Left kidney (tissue), 1 donor: ENCODE measurements at regions not wholly inside any gene's neighbourhood (a gene's known extent, or its start where the extent isn't known, plus 50 kb on each side); places are given as distances from the start of the nearest gene placed in this dataset.
"Not testable (repeated sequence)": the region's sequence is repeated elsewhere in the genome, so short reads cannot be mapped to it uniquely, and the experiment has no call there.

ENCODE experiments used
- DNase-seq: peaks from one replicate; pipeline ENCODE4 v3.0.0-alpha.2; 2013

DNA sequence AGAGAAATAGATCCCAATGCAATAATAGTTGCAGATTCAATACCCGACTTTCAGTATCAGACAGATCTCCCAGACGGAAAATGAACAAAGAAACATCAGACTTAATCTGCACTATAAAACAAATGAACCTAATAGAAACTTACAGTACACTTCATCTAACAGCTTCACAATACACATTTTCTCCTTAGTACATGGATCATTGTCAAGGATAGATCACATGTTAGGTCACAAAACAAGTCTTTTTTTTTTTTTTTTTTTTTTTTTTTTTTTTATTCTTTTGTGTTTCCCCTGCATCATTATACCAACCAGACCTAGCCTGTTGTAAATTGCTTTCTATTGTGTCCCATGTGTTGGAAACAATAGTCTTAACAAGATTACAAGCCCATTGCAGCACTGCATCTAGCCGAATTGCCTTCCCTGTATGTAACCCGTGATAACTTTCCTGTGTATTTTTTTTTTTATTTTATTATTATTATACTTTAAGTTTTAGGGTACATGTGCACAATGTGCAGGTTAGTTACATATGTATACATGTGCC is 134.0 kb upstream of the MAD2L1 start:
- not testable (repeated sequence) for DNase-seq

DNA sequence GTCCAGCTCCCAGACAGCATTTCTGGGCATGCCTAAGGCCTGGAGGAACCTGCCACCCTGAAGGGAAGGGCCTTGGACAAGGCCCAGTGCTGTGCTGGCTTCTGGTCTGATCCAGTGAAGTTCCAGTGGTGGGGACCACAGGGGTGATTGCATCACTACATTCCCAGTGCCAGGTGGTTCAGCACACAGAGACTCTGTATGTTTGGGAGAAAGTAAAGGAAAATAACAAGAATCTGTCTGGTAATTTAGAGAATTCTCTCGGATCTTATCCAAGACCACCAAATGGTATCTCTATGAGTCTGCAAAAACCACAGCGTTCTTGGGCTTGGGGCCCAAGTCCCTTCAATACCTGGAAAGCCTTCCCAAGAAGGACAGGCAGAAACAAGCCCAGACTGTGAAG is 131.8 kb upstream of the MAD2L1 start:
- DNase-seq: no peak

DNA sequence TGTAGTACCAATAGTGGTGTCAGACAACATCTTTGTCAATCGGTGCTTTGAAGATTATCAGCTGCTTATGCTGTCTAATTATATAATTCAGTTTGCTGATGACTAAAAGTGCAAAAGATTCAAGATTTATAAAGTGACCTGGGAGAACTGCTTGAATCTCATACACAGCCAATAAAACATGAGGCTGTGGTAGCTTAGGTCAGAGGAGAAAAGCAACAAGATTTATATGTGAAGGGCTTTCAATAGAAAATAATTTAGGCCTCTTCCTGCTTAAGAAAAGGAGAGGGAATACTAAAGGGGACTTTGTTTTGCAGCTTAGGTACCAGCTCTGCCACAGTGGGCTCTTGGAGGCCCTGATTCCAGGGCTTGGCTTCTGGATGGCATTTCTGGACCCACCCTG is 111.0 kb upstream of the MAD2L1 start:
- DNase-seq: no peak

DNA sequence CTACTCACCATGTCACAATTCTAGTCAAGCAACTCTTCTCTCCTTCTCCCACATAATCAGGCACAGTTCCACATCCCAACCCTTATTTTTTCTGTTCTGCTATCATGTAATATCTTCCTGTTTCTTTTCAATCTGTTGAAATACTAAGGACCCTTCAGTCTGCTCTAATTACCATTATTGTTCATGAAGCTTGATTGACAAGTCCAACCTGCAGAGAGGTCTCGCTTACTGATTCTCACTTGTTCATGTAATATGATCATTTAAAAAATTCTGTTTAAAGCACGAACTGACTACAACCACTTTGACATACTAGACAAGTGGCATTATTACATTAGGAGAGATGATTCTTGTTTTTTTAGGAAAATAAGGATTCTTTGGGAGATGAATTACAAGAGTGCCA is 108.6 kb upstream of the MAD2L1 start:
- DNase-seq: no peak

DNA sequence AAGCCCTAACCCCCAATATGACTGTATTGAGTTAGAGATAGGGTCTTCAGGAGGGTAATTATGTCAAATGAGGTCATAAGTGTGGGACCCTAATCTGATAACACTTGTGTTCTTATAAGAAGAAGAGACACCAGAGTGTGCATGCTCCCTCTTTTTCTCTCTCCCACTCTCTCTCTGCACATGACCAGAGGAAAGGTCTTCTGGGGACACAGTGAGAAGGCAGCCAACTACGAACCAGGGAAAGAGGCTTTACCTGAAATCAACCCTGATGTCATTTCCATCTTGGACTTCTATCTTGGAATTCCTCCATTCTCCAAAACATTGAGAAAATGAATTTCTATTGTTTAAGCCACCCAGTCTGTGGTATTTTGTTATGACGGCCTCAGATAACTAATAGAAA is 97.2 kb upstream of the MAD2L1 start:
- no peak for DNase-seq

DNA sequence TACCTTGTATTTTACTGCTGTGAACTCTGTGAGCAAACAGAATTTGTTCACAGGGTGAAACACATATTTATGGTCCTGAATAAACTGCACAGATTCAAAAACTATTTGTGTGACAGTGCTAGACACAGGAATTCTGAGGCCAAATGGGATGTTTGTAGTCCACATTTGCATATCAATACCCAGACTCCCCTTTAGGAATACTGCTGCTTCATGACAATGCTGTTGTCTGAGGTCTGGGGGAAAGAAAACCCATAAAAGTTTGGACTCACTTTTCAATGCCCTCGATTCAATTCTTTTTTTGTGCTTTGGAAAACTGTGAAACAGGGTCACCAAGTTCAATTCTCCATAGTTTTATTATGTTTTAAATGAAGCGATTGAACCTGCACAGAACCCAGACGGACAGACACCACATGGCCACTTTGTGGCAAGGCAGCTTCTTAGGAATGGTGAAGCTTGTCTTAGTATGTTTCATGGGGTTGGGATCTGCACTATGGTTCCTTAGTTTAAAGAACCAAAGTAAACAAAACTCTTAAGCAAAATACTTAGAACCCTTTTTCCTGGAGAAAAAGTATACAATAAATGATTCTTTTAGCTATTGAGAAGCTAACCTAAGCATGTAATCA is 92.3 kb upstream of the MAD2L1 start:
- DNase-seq: no peak

DNA sequence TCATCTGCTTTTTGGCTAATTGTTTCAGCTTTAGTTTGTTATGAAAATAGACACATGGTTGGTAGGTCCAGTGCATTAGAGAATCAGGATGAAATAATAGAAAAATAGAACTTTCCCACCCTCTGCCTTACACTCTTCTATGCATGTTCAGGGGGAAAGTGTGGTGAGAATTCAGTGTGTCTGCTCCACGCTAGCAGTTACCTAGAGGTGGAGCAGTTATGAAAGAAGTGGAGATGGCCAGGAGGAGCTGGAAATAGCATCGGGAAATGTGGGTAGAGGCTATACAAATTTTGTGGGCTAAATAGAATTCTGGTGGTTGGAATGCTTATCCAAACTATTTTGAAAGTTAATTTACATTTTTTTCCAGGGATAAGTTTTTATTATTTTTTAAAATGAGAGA is 91.4 kb upstream of the MAD2L1 start:
- DNase-seq: peak; percentile 1

DNA sequence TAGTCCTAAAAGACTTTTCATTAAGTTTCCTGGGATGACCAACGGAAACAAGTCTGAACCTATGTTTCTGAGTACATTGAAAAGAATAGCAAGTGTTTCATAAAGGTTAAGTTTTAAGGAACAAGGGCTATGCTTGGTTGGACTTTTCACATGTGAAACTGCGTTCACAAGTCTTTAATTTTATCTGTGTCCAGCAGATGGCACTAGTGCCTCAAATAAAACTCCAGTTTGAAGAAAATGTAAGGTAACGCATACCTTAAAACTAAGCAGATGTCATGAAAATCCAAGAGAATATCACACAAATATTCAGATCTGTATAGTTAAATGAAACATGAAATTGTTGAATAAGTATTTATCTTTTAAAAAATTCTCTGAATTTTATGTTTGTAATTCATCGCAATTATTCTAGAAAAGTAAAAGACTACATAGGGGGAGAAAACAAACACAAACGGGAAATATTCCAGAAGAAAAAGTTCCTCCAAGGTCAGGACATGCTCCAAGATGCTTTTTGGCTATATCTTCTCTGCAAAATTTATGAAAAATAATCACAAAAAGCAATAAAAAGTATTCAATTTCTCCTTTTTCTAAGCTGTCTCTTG is 89.6 kb upstream of the MAD2L1 start:
- peak; percentile 76 for DNase-seq

DNA sequence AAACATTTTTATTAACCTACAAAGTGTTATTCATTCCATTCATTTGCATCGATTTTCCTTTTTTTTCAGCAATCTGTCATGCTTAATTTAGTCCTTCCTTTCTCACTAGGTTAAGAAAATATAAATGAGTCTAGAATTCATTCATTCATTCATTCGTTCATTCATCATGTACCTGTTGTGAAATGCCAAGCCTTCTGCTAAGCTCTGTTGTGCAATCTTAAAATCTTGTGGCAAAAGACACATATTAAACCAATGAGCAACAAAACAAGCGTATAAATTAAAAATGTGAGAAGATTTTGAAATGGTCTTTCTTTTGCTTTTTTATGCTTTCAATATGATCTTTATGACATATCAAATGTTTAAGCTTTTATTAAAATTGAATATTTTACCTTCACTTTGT is 88.6 kb upstream of the MAD2L1 start:
- no peak for DNase-seq

DNA sequence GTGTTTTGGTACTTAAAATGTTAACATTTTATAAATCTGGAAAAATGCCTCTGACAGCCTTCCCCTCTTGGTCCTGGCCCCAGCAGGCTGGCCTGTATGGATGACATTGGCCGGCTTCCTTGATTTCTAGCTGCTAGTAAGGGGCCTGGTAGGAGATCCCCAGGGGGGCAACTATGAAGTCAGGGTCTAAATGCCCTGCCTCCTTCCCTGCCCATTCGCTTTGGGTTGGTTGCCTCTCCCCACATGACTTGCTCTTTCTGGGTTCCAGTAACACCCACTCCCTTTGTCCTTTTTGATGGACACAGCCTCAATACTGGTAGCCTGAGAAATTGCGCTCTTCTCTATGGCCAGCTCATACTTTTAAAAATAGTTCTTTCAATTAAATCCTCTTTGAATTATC is 78.0 kb upstream of the MAD2L1 start:
- no peak for DNase-seq

DNA sequence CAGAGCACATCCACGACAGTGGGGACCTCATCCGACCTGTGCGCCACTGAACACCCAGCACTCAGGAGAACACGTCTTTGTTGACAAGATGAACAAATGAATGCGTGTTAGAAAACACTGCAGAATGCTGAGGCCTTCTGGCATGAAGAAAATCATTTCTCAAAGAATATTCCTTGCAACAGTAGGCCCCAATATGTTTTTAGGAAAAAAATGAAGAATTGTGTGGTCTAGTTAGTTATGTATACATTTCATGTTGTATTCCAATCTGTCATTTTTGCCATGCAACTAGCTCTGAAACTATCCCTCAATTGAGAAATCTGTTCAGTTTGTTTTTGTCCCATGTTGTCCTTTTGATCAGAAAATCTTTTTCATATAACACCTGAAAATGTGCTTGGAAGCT is 77.4 kb upstream of the MAD2L1 start:
- no peak for DNase-seq

DNA sequence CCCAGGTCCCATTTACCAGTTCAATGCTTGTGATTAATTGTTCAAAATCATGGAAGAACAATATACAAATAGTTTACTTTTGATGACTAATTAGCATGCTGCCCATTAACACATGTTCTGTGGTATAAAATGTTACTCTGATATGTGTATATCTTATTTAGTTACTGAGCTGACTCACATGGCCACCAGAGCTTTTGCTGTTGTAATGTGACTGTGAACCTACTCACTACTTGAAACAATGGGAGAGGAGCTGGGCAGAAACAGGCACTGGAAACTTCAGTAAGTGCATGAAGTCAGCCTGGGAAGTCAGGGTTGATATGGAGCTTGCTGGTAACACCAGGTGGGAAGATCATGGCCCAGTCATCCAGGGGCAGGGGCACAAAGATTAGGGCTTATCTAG is 72.7 kb upstream of the MAD2L1 start:
- DNase-seq: no peak

DNA sequence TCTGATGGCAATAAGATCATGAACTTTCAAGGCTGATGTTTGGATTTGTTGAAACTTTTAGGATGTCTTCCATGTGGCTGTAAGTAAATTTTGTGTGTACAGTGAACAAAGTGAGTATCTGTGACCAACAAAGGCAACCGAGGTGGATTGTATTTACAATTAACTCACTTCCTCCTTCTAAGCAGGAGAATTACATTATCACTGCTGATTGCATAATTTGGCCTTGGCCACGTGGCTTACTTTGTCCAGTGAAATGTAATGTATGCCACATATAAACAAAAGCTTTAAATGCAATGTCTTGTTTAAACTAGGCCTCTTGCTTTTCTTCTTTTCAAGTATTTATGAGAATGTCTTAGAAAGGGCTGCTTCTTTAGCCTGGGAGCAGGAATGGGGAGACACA is 66.3 kb upstream of the MAD2L1 start:
- DNase-seq: no peak

DNA sequence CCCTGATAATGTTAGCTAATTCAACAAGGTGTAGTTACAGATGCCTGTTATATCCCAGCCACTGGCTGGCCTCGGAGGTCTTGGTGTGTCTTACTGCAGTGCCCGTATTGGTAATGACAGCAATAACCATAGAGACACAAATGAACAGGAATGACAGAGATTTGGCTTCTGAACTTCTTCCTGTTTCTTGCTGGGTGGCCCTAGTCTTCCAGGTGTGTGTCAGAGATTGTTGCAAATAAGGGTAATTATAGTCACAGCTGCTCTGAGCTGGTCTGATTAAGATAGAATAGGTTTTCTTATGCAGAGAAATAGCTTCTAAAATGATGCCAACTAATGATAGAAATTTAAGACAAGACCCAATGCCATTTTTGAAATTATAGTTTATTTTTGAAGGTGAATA is 64.1 kb upstream of the MAD2L1 start:
- no peak for DNase-seq
